SK-N-SH treated with all-trans-retinoic acid at 6 μM for 48 hours (cell line): ENCODE measurements at regions not wholly inside any gene's neighbourhood (a gene's known extent, or its start where the extent isn't known, plus 50 kb on each side); places are given as distances from the start of the nearest gene placed in this dataset.

Experiments used
- GLIS3 ChIP-seq: fragments of 250-450 bp; sonication (Bioruptor Pico); IDR thresholded peaks from 2 replicates; pipeline ENCODE4 v1.5.0; 2020; ENCODE audit warnings: mild to moderate bottlenecking, moderate library complexity
- RARB ChIP-seq: fragments of 250-450 bp; sonication (Bioruptor Pico); IDR thresholded peaks from 2 replicates; pipeline ENCODE4 v1.8.0; 2021; ENCODE audit warnings: mild to moderate bottlenecking, moderate library complexity
- ZFP30 ChIP-seq: fragments of 450-650 bp; formaldehyde crosslinking; IDR thresholded peaks from 2 replicates; pipeline ENCODE4 v1.5.0; 2022; ENCODE audit warnings: mild to moderate bottlenecking, moderate library complexity
- TF ChIP-seq, protein P1 (sequence below): fragments of 250-450 bp; sonication (Bioruptor Pico); IDR thresholded peaks from 2 replicates; pipeline ENCODE4 v1.8.0; 2021; ENCODE audit warnings: low read depth, mild to moderate bottlenecking, moderate library complexity, borderline replicate concordance
- TF ChIP-seq, protein P2 (sequence below): fragments of 250-450 bp; sonication (Bioruptor Pico); IDR thresholded peaks from 2 replicates; pipeline ENCODE4 v1.5.1; 2020; ENCODE audit warnings: low read depth, mild to moderate bottlenecking, moderate library complexity
- TF ChIP-seq, protein P3 (sequence below): fragments of 250-450 bp; sonication (Bioruptor Pico); IDR thresholded peaks from 2 replicates; pipeline ENCODE4 v1.8.0; 2020; ENCODE audit warnings: mild to moderate bottlenecking, moderate library complexity, borderline replicate concordance

DNA sequence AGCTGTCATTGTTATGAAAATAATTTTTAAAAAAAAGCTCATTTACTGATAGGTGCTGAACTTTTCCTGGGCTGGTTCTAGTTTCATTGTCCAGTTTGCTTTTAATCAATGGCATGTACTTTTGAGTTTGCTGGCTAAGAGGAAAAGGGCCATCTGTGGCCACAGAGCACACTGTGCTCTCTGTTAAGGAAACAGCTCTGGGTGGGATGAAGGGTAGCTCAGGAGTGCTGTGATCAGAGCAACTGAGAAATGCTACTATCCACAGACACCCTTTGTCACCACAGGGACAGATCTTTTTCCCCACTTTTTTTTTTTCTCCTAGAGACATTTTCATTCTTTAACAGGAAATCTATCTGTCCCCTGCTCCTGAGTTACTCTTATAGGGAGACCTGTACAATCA, 387.1 kb upstream of the PRICKLE1 start:
- TF ChIP-seq ZFP30 (CRISPR knock-in tag) (no peak), RARB (CRISPR knock-in tag) (no peak), GLIS3 (CRISPR knock-in tag) (no peak)
- TF ChIP-seq, protein P1, sequence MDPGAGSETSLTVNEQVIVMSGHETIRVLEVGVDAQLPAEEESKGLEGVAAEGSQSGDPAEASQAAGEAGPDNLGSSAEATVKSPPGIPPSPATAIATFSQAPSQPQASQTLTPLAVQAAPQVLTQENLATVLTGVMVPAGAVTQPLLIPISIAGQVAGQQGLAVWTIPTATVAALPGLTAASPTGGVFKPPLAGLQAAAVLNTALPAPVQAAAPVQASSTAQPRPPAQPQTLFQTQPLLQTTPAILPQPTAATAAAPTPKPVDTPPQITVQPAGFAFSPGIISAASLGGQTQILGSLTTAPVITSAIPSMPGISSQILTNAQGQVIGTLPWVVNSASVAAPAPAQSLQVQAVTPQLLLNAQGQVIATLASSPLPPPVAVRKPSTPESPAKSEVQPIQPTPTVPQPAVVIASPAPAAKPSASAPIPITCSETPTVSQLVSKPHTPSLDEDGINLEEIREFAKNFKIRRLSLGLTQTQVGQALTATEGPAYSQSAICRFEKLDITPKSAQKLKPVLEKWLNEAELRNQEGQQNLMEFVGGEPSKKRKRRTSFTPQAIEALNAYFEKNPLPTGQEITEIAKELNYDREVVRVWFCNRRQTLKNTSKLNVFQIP (CRISPR knock-in tag) = no peak
- TF ChIP-seq, protein P2, sequence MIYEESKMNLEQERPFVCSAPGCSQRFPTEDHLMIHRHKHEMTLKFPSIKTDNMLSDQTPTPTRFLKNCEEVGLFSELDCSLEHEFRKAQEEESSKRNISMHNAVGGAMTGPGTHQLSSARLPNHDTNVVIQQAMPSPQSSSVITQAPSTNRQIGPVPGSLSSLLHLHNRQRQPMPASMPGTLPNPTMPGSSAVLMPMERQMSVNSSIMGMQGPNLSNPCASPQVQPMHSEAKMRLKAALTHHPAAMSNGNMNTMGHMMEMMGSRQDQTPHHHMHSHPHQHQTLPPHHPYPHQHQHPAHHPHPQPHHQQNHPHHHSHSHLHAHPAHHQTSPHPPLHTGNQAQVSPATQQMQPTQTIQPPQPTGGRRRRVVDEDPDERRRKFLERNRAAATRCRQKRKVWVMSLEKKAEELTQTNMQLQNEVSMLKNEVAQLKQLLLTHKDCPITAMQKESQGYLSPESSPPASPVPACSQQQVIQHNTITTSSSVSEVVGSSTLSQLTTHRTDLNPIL (CRISPR knock-in tag) = no peak
- TF ChIP-seq, protein P3, sequence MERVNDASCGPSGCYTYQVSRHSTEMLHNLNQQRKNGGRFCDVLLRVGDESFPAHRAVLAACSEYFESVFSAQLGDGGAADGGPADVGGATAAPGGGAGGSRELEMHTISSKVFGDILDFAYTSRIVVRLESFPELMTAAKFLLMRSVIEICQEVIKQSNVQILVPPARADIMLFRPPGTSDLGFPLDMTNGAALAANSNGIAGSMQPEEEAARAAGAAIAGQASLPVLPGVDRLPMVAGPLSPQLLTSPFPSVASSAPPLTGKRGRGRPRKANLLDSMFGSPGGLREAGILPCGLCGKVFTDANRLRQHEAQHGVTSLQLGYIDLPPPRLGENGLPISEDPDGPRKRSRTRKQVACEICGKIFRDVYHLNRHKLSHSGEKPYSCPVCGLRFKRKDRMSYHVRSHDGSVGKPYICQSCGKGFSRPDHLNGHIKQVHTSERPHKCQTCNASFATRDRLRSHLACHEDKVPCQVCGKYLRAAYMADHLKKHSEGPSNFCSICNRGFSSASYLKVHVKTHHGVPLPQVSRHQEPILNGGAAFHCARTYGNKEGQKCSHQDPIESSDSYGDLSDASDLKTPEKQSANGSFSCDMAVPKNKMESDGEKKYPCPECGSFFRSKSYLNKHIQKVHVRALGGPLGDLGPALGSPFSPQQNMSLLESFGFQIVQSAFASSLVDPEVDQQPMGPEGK = no peak
